Chondrocyte (in vitro differentiated cells): ENCODE measurements at regions not wholly inside any gene's neighbourhood (a gene's known extent, or its start where the extent isn't known, plus 50 kb on each side); places are given as distances from the start of the nearest gene placed in this dataset.
A peak's percentile ranks its signal among the peaks of the same experiment; 100 is the strongest.

Source experiments
- DNase-seq: peaks from one replicate; pipeline ENCODE4 v3.0.0; 2021; ENCODE audit warnings: mixed read lengths, low spot score
- H3K27ac Mint-ChIP-seq: one replicate; pipeline ENCODE4 v1.8.0; 2021; ENCODE audit warnings: mild to moderate bottlenecking, moderate library complexity, mixed read lengths; ENCODE audit not compliant: unreplicated experiment
- H3K27me3 Mint-ChIP-seq: 2 replicates; pipeline ENCODE4 v1.8.0; 2021; ENCODE audit warnings: low read depth, mixed read lengths
- H3K36me3 Mint-ChIP-seq: 2 replicates; pipeline ENCODE4 v1.8.0; 2021; ENCODE audit warnings: low read depth, mixed read lengths
- H3K4me1 Mint-ChIP-seq: 2 replicates; pipeline ENCODE4 v1.8.0; 2021; ENCODE audit warnings: low read depth, mild to moderate bottlenecking, mixed read lengths
- H3K4me3 Mint-ChIP-seq: one replicate; pipeline ENCODE4 v1.8.0; 2021; ENCODE audit warnings: mild to moderate bottlenecking, moderate library complexity, mixed read lengths; ENCODE audit not compliant: unreplicated experiment
- H3K9me3 Mint-ChIP-seq: 2 replicates; pipeline ENCODE4 v1.8.0; 2021; ENCODE audit warnings: low read depth, mixed read lengths
- TF ChIP-seq, protein P1 (sequence below): fragments of 200-600 bp; sonication (generic); IDR thresholded peaks from 2 replicates; pipeline ENCODE4 v1.5.0; 2021; ENCODE audit warnings: antibody characterized with exemption, mild to moderate bottlenecking, moderate library complexity

DNA sequence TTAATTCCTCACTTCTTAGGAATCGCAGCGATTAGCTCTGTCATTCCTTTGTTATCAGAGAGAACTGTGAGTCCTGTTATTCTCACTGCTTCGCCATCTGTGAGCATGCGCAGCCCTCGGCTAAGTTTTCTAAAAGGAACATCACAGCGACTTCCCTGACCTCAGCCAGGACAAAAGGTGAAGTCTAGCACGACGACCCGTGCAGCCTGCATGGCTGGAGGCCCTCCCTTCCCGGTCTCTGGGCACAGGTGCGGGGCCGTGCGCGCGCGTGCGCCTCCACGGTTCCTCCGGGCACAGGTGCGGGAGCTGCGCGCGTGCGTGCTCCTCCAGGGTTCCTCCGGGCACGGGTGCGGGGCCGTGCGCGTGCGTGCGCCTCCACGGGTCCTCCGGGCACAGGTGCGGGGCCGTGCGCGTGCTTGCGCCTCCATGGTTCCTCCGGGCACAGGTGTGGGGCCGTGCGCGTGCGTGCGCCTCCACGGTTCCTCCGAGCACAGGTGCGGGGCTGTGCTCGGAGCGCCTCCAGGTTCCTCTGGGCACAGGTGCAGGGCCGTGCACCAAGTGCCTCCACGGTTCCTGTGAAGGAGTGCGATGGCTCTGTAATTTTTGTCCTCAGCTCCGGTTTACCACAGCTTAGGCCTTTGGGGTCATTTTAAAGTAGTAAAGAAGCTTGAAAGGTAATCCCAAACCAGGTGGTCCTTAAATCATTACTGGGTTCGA is 212.3 kb downstream of the ERMARD start:
- peaks cover 9% of the 10 kb centered on the region for H3K27me3 Mint-ChIP-seq
- H3K27ac Mint-ChIP-seq, result no peak overlapping the region
- DNase-seq, result peak; percentile 76
- H3K9me3 Mint-ChIP-seq, result no peaks in the 10 kb centered on the region
- H3K4me3 Mint-ChIP-seq, result no peak overlapping the region
- H3K4me1 Mint-ChIP-seq, result peaks cover 4% of the 10 kb centered on the region
- no peaks in the 10 kb centered on the region for H3K36me3 Mint-ChIP-seq
- TF ChIP-seq, protein P1, sequence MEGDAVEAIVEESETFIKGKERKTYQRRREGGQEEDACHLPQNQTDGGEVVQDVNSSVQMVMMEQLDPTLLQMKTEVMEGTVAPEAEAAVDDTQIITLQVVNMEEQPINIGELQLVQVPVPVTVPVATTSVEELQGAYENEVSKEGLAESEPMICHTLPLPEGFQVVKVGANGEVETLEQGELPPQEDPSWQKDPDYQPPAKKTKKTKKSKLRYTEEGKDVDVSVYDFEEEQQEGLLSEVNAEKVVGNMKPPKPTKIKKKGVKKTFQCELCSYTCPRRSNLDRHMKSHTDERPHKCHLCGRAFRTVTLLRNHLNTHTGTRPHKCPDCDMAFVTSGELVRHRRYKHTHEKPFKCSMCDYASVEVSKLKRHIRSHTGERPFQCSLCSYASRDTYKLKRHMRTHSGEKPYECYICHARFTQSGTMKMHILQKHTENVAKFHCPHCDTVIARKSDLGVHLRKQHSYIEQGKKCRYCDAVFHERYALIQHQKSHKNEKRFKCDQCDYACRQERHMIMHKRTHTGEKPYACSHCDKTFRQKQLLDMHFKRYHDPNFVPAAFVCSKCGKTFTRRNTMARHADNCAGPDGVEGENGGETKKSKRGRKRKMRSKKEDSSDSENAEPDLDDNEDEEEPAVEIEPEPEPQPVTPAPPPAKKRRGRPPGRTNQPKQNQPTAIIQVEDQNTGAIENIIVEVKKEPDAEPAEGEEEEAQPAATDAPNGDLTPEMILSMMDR, result no peak

DNA sequence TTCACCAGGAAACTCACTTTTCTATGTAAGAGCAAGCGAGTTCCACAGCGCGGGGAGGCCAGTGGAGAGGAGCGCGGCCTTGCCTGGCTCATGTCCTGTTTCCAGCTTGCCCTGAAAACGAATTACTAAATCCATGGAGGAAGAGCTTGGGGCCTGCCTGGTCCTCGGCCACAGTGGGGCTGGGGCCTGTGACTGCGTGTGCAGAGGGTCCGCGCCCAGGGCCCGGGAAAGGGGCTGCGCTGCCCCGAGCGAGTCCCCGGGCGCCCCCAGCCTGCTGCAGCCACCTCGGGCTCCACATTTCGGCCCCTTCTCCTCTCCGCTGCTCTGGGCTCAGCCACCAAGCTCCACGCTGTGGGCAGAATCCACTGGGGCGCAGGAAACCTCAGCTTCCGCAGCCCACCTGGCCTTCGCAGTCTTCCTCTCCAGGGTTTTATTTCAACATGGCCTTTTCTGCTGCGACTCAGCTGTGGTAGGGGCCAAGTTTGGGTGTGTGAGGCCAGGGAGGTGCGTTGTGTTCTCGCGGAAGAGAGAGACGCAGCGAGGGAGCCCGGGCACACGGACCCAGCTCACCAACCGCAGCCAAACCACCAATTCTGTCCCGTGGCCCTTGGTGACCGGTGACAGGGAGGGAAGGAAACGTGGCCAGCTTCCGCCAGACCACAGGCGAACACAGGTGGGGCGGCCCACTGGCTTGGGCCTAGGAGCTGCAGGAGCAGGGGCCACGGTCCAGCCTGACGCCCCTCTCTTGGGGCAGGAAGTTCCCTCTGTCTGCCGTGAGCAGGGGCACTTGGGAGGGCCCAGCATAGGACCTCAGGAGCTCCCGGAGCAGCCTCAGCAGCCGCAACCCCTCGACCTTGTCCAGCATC is 211.4 kb downstream of the ERMARD start:
- H3K27me3 Mint-ChIP-seq, result peaks cover 11% of the 10 kb centered on the region
- H3K36me3 Mint-ChIP-seq, result no peaks in the 10 kb centered on the region
- peak overlapping the region; percentile 16 for H3K4me3 Mint-ChIP-seq
- TF ChIP-seq, protein P1, result no peak
- no peaks in the 10 kb centered on the region for H3K9me3 Mint-ChIP-seq
- peak; percentile 80 for DNase-seq
- no peak overlapping the region for H3K27ac Mint-ChIP-seq
- peaks cover 4% of the 10 kb centered on the region for H3K4me1 Mint-ChIP-seq

DNA sequence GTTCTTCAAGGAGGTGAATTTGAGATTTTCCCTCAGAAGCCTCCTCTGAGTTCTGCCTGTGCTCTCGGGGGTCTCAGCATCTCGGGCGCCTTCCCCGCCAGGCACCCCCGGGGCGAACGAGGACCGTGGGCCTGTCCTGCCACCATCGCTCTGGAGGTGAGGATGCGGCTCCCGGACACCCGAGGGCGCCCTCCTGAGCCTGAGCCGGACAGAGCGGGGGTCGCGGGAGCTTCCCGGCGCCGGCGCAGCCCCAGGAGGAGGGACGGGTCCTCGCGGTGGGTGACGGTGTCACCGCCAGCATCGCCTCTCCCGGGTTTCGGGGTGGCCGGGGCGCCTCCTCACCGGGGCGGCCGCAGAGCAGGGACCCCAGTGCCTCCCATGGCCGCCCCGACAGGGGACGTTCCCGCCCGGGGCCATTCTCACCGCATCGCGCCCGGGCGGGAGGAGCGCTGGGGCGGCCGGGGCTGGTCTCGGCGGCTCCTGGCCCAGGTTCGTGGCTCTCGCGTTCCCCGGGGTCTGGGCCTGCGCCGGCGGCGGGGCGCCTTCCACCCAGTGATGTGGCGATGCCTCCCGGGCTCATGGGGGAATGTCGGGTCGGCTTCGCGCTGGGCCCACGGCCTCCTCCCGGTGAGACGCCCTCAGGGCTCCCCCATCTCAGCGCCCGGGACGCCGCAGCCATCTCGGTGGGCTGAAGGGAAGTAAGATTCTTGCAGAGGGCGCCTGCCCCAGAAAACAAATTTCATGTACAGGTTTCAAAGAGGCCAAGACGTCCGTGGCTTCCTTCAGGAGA is 210.5 kb downstream of the ERMARD start:
- Mint-ChIP-seq H3K9me3 (no peaks in the 10 kb centered on the region), H3K4me3 (peak overlapping the region; percentile 47), H3K27ac (no peak overlapping the region), H3K4me1 (peaks cover 4% of the 10 kb centered on the region), H3K36me3 (no peaks in the 10 kb centered on the region), H3K27me3 (peaks cover 8% of the 10 kb centered on the region)
- TF ChIP-seq, protein P1, result peak; percentile 83
- DNase-seq, result peak; percentile 79

DNA sequence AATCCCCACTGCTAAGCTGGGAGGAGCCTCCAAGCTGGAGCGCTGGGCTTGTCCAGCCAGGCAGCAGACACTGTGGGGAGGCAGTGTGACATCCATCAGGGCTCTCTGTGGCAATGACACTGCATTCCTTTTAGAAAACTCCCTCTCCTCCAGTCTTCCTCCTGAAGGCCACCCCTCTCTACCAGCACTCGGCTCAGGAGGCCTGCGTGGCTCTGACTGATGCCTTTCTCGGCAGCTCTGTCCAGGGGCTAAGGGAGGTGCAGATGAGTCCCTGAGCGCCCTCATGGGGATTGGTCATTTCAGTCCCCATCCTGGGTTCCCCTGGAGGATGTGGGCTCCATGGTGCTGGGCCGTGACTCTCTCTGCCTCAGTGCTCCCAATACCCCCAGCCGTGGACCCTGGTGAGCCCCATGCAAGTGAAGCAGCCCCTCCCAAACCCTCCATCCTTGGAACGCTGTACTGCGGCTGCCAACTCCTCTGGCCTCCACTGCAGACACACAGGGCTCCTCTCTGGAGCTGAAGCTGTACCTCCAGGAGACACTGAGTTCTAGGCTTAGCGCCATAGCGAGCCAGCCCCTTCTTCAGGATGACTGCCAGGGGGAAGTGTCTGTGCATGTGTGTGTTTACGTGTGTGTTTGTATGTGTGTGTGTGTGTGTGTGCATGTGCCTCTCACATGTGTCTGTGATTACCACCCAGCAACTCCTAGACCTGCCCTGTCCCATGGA is 209.6 kb downstream of the ERMARD start:
- Mint-ChIP-seq H3K27ac (no peak overlapping the region), H3K36me3 (no peaks in the 10 kb centered on the region), H3K4me3 (peak overlapping the region; percentile 47), H3K27me3 (peaks cover 8% of the 10 kb centered on the region), H3K9me3 (no peaks in the 10 kb centered on the region), H3K4me1 (peaks cover 4% of the 10 kb centered on the region)
- peak; percentile 63 for DNase-seq
- TF ChIP-seq, protein P1, result no peak
